ENCODE measurements at regions not wholly inside any gene's neighbourhood (a gene's known extent, or its start where the extent isn't known, plus 50 kb on each side); places are given as distances from the start of the nearest gene placed in this dataset.
"Not testable (repeated sequence)": the region's sequence is repeated elsewhere in the genome, so short reads cannot be mapped to it uniquely, and the experiment has no call there.

DNA sequence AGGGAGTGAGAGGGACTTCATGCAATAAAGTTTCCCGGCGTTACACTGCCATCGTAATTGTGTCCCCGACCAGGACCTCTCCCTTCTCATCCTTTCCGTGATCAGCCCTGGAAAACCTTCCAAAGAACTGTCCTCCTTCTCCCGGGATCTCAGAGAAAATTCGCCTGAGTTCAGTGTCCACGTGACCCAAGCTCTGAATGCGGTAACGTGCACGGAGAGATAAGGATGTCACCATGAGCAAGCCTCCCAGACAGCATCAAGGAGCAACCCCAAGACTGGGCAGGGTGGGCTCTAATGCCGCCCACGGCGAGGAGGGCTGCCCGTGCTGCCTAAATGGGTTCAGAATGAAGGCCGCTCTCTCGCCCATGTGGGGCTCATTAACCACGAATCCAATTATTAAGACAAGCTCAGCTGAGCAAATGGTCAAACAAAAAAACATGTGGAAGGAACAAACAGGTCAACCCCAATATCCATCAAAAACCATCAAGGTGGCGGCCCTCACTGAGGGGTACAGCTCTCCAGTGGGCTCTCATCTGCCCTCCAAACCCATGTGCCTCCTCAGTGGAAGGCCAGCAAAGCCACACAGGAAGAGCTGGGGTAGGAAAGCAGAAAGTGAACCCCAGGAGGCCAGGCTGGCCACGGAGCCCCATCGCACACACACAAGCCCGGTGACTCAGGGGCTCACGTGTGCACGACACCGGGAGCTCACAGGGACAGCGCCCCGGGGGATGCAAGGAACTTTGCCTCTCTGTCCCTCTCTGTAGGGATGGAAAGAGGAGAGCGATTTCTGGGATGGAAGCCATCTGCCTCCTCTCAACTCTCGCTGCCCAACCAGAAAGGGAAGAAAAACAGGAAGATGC lies 62.0 kb downstream of the ART5 start:
- TF ChIP-seq, protein P1, sequence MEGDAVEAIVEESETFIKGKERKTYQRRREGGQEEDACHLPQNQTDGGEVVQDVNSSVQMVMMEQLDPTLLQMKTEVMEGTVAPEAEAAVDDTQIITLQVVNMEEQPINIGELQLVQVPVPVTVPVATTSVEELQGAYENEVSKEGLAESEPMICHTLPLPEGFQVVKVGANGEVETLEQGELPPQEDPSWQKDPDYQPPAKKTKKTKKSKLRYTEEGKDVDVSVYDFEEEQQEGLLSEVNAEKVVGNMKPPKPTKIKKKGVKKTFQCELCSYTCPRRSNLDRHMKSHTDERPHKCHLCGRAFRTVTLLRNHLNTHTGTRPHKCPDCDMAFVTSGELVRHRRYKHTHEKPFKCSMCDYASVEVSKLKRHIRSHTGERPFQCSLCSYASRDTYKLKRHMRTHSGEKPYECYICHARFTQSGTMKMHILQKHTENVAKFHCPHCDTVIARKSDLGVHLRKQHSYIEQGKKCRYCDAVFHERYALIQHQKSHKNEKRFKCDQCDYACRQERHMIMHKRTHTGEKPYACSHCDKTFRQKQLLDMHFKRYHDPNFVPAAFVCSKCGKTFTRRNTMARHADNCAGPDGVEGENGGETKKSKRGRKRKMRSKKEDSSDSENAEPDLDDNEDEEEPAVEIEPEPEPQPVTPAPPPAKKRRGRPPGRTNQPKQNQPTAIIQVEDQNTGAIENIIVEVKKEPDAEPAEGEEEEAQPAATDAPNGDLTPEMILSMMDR (IDR thresholded peaks at IDR 0.05): not testable (repeated sequence)
- TF ChIP-seq POLR2A (IDR thresholded peaks at IDR 0.05): not testable (repeated sequence)

All from body of pancreas (tissue), 4 donors.